ELR (cell line): ENCODE measurements at regions not wholly inside any gene's neighbourhood (a gene's known extent, or its start where the extent isn't known, plus 50 kb on each side); places are given as distances from the start of the nearest gene placed in this dataset.

Source experiments
- DNase-seq: peaks from one replicate; pipeline ENCODE4 v3.0.0-alpha.2; 2015; ENCODE audit warnings: low read depth

DNA sequence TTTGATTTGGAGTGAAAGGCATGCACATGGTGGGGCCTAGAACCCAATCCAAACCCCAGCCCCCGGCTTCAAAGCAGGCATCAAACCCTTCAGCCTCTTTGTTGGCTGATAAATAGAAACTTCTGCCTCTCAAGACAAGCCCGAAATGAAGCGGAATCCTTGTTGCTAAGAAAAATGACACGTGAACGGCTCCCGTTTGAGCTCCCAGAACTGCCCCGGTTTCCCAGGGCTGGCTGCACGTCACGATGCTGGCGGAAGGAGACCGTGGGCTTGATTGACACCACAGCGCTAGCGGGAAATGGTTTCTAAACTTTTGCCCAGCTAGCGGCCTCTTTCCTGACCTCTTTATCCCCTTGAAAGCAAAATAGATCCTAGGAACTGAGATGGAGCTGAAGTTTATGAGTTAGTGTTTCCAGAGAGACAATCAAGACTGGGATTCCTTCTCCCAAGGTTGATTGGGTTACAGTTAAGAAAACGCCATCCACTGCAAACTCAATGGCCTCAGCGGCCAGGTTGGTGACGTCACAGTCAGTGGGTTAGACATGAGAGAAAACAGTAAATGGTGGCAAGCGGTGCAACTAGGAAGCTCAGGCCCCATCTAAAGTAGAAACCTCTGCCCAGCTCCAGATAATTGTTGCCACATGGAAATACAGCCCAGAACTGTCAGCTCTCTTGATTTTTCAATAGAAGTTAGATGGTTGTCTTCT is 117.0 kb downstream of the ANKRD60 start:
- no peak for DNase-seq

DNA sequence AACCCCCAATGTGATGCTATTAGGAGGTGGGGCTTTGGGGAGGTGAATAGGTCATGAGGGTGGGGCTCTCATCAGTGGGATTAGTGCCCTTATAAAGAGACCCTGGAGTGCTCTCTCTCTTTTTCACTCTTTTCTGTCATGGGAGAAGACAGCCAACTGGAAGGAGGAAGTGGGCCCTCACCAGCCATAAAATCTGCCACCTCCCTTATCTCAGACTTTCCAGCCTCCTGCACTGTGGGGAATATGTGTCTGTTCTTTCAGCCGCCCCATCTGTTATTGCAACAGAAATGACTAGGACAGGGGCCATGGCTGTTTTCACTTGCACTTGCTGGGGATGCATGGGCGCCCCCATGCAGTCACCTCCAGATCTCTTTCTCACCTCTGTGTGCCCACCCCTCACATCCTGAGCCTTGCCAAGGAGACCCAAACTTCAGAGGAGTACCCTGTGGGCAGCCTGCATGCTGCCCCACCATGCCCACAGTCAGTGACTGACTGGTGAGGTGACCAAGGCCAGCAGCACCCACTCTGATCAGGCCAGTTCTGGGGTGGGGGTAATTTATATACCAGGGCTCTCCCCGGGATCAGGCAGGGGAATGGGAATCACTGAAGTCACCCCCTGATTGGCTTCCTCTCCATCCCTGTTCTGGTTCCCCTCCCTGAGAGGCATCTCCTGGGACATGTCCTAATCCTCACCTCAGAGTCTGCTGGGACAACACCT is 118.4 kb downstream of the ANKRD60 start:
- DNase-seq = peak; percentile 15

DNA sequence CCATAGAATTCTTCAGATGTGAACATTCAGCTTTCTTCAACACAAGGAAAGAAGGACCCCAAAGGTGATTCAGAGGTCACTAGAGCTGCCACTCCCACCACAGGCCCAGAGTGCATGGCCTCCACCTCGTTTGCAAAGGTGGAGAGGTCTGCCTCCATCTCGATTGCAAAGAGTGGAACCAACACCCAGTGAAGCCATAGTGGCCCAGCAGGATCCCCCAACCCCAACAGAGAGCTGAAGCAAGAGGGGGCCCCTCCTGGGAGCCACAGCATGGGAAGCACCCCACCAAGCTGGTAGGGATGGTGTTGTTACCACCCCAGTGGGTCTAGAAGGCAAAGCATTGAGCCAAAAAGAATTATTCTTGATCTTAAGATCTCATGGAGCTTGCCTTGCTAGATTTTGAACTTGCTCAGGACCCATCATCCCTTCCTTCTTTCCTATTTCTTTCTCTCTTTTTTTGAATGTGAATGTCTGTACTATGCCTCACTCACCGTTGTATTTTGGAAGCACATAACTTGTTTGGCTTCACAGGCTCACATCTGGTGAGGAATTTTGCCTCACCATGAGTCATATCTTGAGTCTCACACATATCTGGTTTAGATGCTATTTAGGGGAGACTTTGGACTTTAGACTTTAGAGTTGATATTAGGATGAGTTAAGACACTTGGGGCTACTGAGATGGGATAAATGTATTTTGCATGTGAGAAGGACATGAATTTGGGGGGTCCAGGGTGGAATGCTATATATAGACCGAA is 119.2 kb downstream of the ANKRD60 start:
- peak; percentile 89 for DNase-seq

DNA sequence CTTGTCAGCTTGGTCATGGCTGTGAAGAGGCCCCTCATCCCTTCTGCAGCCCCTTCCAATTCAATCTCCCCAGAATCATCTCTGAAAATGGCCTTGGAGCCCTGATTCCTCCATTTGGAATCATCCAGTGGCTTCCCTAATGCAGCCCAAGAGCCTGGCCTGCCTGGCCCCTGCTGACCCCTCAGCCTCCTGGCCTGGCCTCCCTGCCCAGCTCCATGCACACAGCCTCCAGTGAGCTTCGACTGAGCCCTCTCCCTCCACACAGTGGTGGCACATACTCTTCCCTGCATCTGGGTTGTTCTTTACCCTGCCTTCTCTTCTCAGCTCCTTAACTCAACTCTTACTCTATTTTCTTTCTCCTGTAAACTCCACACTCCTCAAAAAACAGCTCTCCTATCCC is 120.9 kb downstream of the ANKRD60 start:
- no peak for DNase-seq

DNA sequence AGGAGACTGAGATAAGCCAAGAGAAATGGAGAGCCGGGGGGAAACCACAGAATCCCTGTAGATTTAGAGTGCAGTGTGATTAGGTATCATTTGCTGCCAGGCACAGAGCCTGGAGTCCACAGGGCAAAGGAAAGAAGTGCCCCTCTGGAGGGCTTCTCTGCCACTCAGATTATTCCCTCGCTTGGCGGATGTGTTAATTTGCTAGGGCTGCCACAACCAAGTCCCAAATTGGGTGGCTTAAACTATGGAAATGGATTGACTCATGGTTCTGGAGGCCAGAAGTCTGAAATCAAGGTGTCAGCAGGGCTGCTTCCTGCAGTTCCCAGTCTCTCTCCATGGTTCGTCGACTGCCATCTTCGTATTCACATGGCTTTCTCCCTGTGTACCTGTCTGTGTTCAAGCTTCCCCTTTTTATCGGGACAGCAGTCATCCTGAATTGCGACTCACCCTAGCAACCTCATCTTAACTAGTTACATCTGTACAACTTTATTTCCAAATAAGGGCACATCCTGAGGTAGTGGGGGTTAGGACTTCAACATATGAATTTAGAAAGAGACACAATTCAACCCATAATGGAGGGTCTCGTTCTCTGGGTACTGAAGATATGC is 122.2 kb downstream of the ANKRD60 start:
- no peak for DNase-seq

DNA sequence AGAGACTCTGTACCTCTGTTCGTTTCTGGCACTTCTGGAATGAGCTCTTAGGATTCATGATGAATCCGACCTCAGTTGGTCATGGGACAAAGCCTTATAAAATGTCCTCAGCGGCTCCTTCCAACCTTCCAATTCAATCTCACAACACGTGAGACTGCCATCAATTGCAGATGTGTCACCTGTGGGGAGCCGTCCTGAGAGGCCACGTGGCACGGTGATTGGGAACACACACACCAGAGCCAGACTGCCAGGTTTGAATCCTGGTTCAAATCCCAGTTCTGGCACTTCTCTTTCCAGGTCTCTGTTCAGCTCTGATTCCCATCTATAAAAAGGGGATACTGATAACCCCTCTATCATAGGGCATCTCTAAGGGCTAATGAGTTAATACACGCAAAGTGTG is 124.5 kb downstream of the ANKRD60 start:
- no peak for DNase-seq

DNA sequence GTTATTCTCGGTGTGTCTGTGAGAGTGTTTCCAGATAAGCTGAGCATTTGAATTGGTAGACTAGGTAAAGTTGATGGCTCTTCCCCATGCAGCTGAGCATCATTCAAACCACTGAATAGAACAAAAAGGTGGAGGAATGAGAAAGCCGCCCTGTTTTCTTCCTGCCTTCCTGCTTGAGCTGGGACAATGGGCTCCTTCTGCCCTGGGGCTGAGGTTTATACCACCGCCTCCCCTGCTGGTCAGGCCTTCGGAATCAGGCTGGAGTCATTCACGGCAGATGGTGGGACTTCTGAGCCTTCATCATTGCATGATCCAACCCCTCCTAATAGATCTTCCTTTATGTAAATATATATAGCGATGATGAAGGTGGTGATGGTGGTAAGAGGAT is 124.9 kb downstream of the ANKRD60 start:
- no peak for DNase-seq

DNA sequence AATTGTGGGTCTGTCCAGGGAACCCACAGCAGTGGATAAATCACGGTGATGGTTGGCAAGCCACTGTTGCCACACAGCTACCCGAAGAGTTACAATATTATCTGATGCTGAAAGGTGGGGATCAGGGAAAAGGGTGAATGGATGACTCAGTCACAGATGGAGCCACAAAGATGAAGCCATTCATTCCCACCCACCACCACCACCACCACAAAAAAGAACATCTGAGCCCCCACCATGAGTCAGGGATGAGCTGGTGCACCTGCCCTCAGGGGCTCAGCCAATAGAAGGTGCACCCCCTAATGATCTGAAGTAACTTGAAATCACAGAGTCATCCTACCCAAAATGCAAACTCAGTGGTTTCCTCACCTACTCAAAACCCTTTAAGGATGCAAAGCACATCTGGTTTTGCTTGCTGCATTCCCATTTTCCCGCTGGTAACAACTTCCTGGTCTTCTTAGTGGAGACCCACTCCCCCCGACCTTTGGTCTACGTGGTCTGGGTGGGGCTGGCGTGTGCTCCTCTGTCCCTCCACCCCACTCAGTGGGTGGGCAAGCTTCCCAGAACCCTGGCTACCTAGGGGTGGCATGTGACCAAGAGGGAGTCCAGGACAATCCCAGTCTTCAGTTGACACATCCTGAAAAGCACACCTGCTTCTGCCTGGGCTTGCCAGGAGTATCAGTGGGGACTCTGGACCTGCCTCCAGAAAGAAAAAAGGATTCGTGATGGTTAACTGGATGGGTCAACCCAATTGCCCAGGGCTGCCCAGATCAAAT is 125.5 kb downstream of the ANKRD60 start:
- DNase-seq = peak; percentile 70

DNA sequence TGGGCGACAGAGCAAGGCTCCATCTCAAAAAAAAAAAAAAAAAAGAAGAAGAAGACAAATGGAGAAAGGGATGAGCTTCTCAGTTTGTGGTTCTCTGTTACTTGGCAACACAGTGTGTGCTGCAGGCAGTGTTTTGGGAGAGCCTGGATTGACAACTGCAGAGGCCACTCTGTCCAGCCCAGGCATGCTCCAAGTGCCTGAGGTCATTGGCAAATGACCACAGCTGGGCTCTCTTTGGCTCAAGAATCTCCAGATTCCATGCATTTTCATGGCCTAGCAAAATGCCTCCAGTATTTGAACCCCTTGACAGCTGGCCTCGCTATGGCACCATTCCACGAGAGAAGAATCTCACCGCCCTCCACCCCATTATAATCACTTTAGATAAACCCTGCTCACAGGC is 126.2 kb downstream of the ANKRD60 start:
- DNase-seq = peak; percentile 40

DNA sequence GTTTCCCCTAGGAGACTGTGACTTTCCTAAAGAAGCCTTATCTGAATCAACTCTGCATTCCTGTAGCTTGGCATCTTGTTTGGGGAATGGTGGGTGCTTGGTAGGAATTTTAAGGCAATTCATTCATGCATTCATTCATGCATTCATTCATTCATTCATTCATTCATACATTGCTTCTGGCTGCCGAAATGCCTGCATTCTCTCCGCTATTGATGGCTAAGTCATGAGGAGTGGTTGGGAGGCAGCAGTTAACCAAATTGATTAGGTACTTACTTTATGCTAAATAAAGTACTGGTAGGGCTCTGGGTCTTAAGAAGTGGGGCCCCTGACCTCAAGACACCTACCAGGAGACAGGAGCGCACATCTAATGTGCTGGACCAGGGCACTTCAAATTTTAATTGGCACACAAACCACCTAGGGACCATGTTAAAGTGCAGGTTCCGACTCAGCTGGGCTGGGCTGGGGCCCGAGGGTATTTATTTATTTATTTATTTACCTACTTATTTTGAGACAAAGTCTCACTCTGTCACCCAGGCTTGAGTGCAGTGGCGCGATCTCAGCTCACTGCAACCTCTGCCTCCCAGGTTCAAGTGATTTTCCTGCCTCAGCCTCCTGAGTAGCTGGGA is 127.6 kb downstream of the ANKRD60 start:
- DNase-seq = no peak

DNA sequence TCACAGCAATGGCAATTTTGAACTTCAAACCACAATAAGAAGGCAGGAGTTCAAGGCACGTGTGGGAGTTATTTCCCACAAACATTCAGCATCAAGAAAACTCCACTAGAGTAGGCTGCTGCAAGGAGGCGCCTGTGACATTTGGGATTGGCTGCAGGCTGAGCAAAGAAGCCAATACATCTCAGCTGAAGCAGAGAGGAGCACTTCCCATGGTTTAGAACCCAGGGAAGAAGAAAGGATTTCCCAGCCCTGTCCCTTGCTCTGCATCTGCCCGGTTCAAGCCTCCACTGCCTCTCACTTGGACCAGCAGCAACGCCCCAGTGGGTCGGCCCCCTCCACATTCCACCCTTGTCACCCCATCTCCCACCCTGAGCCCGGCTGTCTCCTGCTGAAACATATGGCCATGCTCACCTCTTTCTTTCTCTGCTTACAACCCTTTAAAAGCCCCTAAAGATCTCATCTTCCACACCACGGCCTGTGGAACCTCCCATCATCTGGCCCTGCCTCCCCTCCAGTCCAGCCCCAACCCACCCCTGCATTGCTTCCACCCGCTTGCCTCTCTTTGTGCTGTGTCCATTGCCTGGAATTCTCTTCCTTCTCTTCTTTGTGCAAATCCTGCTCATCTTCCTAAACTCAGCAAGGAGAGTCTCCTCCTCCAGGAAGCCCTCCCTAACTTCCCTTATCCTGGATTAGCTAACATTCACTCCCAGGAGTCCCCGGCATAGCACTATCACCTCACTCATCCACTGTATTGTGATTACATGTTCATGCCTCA is 128.3 kb downstream of the ANKRD60 start:
- DNase-seq = no peak

DNA sequence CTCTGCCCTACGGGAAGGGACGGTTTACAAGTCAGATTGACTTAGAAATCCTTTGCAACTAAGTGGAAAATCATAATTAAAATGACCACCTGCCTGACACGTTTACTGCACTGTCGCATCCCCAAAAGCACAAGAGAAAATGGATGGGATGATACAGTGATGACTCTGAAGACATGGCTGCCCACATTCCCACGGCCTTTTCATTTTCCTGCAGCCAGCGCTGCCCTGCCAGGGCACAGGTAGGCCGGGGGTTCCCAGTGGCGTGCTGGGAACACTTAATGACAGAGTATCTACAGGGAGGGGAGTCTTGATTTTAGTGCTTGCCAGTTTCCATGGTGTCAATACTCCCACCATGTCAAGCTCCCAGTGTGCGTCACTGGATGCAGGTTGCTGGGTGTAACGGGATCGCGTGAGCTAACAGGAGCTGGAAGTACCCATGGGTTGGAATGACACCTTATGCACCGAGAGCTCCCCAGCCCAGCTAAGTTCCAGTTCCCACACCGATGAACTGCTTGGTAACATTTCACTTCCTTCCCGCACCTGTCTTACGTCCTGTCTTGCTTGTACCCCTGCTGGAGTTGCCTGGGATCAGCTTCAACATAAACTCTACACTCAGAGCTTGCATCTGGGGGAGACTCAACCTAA is 129.0 kb downstream of the ANKRD60 start:
- DNase-seq = no peak

DNA sequence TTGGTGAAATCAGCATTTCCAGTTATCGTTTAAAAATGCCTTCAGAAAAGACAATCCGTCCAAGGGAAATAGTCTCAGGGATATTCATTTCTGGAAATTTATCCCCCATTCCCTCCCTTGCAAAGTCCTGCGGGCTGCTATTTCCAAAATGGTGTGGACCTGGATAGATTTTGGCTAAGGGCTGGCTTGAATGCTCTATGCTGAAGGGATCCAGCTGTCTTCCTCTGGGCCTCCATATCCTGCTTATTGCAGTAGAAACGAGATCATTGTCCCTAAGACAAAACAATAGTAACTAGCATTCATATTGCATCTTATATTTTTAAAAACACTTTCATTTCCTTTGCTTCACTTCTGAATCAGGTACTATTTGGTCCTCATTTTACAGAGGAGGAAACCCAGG is 129.9 kb downstream of the ANKRD60 start:
- no peak for DNase-seq

DNA sequence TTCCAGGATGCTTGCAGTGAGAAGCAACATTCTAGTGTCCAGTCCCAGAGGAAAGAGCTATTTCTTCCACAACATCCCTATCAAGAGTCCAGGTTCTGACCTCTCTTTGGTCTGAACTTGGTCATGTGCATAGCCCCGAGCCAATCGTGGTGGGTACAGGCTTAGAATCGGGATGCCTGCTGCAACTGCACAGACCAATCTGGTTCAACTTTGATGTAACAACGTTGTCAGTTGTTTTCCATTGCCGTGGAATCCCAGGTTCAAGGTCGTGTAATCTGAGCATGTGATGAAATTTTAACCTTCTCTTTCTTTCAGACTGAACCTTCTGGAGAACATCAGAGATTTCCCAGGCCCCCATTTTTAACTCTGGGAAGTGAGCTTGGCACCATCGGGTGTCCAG is 130.5 kb downstream of the ANKRD60 start:
- DNase-seq = no peak

DNA sequence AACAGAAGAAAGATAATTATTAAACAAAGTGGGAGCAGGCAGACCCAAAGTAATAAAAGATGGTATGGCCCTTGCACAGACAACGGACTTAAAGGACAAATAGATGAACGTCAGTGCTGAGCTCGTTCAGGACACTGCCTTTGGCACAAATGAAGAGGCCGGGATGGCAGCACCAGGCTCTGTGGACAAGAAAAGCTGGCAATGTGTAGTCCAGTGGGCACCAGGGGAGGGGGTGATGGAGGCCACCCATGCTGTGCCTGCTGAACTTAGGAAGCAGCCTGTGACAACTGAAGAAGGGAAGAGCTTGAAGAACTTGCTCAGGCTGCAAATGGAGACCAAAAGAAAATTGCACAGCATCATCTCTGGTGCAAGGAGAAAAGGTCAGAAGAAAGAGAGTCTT is 131.0 kb downstream of the ANKRD60 start:
- no peak for DNase-seq

DNA sequence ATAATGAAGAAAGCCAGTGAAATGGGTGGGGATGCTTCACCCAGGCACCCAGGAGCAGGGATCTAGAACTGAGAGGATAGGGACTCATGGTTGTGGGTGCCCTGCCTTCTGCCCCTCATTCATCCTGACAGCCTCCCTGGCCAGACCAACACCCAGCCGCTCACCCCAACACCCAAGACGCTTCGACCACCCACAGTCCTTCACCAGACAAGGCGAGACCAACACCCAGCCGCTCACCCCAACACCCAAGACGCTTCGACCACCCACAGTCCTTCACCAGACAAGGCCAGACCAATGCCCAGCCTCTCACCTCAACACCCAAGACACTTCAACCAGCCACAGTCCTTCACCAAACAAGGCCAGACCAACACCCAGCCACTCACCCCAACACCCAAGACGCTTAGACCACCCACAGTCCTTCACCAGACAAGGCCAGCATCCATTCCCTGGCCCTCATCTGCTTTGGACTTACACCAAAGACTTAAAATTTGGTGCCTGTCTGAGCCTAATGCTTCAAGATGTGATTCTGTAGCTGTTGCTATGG is 131.5 kb downstream of the ANKRD60 start:
- no peak for DNase-seq

DNA sequence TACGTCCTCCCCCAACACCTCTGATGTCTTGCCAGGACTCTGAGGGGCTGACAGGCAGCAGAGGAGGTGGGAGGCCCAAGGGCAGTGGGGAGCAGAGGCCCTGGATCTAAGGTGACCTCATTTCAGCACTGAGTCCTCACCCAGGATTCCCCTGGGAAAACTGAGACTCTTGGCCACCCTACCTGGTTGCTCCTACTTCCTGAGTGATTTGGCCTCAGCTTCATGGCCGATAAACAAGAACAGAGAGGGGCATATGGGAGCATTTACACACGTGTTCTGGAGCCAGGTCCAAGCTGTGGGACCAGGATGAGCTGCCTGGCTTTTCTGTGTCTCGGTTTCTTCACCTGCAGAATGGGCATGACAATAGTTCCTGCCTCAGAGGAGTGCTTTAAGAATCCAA is 133.8 kb downstream of the ANKRD60 start:
- DNase-seq = no peak

DNA sequence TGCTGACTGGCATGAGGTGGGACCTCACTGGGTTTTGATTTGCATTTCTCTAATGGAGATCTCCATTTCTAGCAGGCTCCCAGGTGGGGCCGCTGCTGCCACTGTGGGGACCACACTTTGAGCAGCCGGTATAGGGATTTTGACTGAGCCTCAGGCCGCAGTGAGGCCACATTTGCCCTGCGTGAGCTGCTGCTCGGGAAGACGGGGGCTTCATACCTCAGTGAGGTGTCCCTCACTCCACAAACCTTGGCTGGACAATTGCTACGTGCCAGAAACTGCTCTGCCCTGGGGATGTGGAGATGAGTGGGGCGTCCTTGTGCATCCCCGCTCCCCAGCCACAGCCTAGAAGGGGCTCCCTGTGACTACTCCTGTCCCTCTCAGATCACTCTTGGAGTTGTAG is 134.3 kb downstream of the ANKRD60 start:
- DNase-seq = no peak

DNA sequence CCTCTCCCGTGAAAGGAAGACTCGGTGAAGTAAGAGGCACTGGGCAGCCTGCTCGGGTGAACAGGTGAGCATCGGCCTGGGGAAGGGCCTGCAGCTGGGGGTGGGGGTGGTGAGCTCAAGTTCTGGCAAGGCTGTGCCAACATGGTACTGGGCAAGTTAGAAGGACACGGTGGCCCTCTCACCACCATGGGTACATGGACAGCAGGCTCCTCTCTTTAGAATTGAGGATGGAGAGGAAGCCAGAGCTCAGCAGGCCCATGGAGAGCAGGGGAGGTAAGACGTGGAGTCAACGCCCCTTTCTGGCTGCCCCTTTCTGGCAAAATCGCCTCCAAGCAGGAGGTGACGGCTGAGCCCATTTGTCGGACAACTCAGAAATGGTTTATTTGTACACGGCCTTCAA is 135.6 kb downstream of the ANKRD60 start:
- no peak for DNase-seq

DNA sequence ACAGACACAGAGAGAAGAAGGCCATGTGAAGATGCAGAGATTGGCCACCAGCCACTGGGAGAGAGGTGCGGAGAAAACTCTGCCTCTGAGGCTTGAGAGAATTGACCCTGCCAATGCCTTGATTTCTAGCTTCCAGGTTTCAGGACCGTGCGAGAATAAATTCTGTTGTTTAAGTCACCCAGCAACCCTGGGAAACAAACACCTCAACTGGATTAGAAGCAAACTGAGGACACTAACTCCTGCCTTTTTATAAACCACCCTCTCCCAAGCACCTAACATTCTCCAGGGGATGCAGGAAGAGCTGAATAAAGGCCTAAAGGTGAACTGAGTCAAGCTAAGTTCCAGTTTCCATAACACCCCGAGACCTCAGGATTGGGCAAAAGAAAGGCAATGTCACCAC is 136.1 kb downstream of the ANKRD60 start:
- DNase-seq = no peak
